MM.1S (cell line): ENCODE measurements at regions not wholly inside any gene's neighbourhood (a gene's known extent, or its start where the extent isn't known, plus 50 kb on each side); places are given as distances from the start of the nearest gene placed in this dataset.

Source experiments
- CTCF ChIP-seq: fragments of 300-600 bp; sonication (generic); IDR thresholded peaks from 2 replicates; pipeline ENCODE4 v1.5.1; 2016; ENCODE audit warnings: antibody characterized with exemption, low read length, mixed read lengths
- EZH2 ChIP-seq: fragments of 300-600 bp; sonication (generic); optimal IDR thresholded peaks from 2 replicates; pipeline ENCODE3; 2017; ENCODE audit warnings: low read depth, mild to moderate bottlenecking, antibody characterized with exemption, low read length, mixed read lengths
- EZH2phosphoT487 ChIP-seq: fragments of 300-600 bp; sonication (generic); IDR thresholded peaks from 2 replicates; pipeline ENCODE4 v1.6.1; 2018; ENCODE audit warnings: antibody characterized with exemption, low read length

- no peak for TF ChIP-seq EZH2
- no peak for TF ChIP-seq CTCF
- TF ChIP-seq EZH2phosphoT487: no peak
Measured at GRCh38 chr9:83130541-83130940, 67.6 kb upstream of the RASEF start.
